Mucosa of rectum (tissue), 2 donors: ENCODE measurements at regions not wholly inside any gene's neighbourhood (a gene's known extent, or its start where the extent isn't known, plus 50 kb on each side); places are given as distances from the start of the nearest gene placed in this dataset.
"Not testable (repeated sequence)": the region's sequence is repeated elsewhere in the genome, so short reads cannot be mapped to it uniquely, and the experiment has no call there.

Source experiments
- H3K27ac ChIP-seq, 2 donors: one replicate each; pipeline ENCODE4 v1.7.0; 2013; ENCODE audit warnings: inconsistent platforms in 2 of 2, low read depth in 2 of 2, low read length in 2 of 2
- H3K27me3 ChIP-seq, 2 donors: one replicate each; pipeline ENCODE4 v1.7.0; 2013; ENCODE audit warnings: low read length in 2 of 2; ENCODE audit not compliant: control insufficient read depth in 2 of 2, insufficient read depth in 2 of 2
- H3K36me3 ChIP-seq, 2 donors: one replicate each; pipeline ENCODE4 v1.7.0; 2013; ENCODE audit warnings: low read length in 2 of 2; ENCODE audit not compliant: control insufficient read depth in 2 of 2, insufficient read depth in 2 of 2
- H3K4me1 ChIP-seq, 2 donors: one replicate each; pipeline ENCODE4 v1.7.0; 2013; ENCODE audit warnings: low read length in 2 of 2, mild to moderate bottlenecking in 1 of 2; ENCODE audit not compliant: control insufficient read depth in 2 of 2, insufficient read depth in 2 of 2
- H3K4me3 ChIP-seq, 2 donors: one replicate each; pipeline ENCODE4 v1.7.0; 2013; ENCODE audit warnings: low read length in 2 of 2
- H3K9ac ChIP-seq, 2 donors: one replicate each; pipeline ENCODE4 v1.7.0; 2013; ENCODE audit warnings: low read length in 2 of 2, low read depth in 1 of 2, mild to moderate bottlenecking in 1 of 2
- H3K9me3 ChIP-seq, 2 donors: one replicate each; pipeline ENCODE4 v1.7.0; 2013; ENCODE audit warnings: low read length in 2 of 2; ENCODE audit not compliant: control insufficient read depth in 2 of 2
- donor health status: healthy.
- donor health status: Normal muscosa, but diverticular disease.

DNA sequence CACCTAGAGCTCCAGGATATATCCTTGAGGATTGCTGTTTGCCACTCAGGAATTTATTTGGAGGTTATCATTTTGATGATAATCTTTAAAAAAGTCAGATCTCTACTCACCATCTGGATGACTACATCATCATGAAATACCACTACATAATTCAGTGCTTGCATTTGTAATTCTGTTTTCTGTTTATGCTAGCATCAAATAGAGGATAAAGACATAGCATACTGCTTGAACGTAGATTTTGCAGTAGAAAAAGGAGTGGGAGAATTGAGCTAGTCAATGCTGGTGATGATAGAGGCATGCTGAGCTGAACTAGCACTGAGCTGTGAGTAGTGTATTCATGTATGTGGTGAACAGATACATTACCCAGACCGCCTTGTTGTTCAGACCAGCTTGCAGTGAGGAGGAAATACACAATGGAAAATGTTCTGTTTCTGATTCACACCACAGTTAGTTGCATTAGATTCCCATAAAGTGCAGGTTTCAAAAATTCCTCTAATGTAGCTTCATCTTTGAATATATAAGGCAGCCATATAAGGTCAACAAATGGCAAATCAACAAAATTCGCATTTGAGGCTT lies 68.8 kb upstream of the CDC42EP3 start:
- no peaks in the 10 kb centered on the region for H3K36me3 ChIP-seq
- H3K27me3 ChIP-seq: no peaks in the 10 kb centered on the region
- no peaks in the 10 kb centered on the region for H3K9me3 ChIP-seq
- no peak overlapping the region for H3K9ac ChIP-seq
- no peaks in the 10 kb centered on the region for H3K4me1 ChIP-seq
- H3K4me3 ChIP-seq: no peak overlapping the region
- no peak overlapping the region for H3K27ac ChIP-seq

DNA sequence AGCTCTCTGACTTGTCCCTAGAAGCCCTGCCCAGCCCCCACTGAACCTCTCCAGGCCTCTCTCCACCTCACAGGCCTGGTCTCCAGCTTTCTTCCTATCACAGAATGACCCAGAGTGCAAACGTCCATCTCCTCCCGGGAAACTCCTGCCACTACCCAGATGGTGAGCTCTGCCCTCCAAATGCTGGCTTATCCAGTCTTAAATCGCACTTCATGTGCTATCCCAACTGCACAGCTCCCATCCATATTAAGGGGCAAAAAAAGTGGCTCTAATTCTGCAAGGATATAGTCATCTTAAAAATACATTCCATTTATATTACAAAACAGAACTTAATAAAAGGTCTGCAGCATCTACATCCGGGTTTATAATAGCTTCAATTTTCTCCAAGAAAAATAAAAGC lies 70.8 kb upstream of the CDC42EP3 start:
- Histone ChIP-seq H3K27me3 (no peaks in the 10 kb centered on the region), H3K4me3 (no peak overlapping the region), H3K4me1 (no peaks in the 10 kb centered on the region), H3K36me3 (no peaks in the 10 kb centered on the region), H3K9me3 (no peaks in the 10 kb centered on the region), H3K9ac (no peak overlapping the region), H3K27ac (no peak overlapping the region)

DNA sequence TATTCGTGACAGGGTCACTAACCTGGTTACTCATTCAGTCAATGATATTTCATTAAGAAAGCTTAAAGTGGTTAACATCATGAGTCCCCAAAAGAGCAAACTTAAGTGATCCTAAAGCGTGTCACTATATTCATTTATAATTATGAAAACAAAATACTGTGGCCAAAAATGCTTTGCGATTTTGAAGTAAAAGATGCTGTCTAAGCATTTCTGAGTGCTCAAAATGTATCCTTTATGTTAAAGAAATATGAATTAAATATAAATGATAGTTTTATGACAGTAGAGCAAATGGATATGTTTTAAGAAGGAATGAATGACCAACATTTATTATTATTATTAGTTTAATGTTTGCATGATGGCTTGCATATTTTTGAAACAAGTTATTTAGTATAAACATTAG lies 72.6 kb upstream of the CDC42EP3 start:
- H3K36me3 ChIP-seq: no peaks in the 10 kb centered on the region
- no peak overlapping the region for H3K27ac ChIP-seq
- H3K27me3 ChIP-seq: no peaks in the 10 kb centered on the region
- H3K4me3 ChIP-seq: no peak overlapping the region
- no peaks in the 10 kb centered on the region for H3K9me3 ChIP-seq
- no peaks in the 10 kb centered on the region for H3K4me1 ChIP-seq
- no peak overlapping the region for H3K9ac ChIP-seq

DNA sequence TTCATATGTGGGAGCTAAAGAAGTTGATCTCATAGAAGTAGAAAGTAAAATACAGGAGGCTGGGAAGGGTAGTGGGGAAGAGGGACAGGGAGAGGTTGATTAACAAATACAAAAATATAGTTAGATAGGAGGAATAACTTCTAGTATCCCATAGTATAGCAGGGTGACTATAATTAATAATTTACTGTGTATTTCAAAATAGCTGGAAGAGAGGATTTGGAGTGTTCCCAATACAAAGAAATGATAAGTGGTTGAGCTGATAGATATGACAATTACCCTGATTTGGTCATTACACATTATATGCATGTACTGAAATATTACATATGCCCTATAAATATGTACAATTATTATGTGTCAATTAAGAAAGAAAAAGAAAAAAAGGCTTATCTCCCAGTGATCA lies 73.5 kb upstream of the CDC42EP3 start:
- not testable (repeated sequence) for H3K9ac ChIP-seq, H3K27me3 ChIP-seq, H3K9me3 ChIP-seq, H3K27ac ChIP-seq, H3K36me3 ChIP-seq, H3K4me3 ChIP-seq, H3K4me1 ChIP-seq

DNA sequence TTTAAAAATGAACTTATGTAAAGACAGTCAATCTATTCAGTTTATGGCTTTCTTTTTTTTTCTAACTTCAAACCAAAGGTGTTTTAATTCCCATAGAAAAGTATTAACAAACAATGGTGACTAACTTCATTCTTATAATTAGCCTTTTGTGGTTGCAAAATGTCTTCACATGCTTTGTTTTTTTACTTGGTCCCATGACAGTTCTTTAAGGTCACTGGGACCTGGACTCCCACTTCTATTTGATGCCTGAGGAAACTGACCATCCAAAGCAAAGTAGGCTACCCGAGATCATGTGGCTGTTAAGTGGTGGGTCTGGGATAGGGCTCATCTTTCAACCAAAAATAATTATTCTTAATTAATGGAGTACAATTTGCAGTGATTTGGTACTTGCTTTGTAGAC lies 74.6 kb upstream of the CDC42EP3 start:
- H3K27ac ChIP-seq, H3K4me3 ChIP-seq, H3K27me3 ChIP-seq, H3K9me3 ChIP-seq, H3K4me1 ChIP-seq, H3K36me3 ChIP-seq, H3K9ac ChIP-seq: not testable (repeated sequence)

DNA sequence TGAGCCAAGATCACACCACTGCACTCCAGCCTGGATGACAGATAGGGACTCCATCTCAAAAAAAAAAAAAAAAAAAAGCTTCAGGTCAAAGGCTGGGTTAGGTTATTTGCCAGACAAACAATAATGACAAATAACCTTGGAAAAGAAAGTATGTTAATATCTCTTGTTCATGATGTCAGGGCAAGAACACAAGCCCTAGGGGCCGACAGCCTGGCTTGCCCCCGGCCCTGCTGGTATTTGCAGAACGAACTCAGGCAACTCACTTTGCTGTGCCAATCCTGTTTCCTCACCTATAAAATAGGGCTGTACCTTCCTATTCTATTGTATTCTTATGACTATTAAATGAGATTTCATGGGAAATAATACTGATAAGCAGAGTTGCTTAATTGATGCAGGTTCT lies 75.4 kb upstream of the CDC42EP3 start:
- Histone ChIP-seq H3K27me3 (no peaks in the 10 kb centered on the region), H3K9me3 (no peaks in the 10 kb centered on the region), H3K4me3 (no peak overlapping the region), H3K36me3 (no peaks in the 10 kb centered on the region), H3K27ac (no peak overlapping the region), H3K4me1 (no peaks in the 10 kb centered on the region), H3K9ac (no peak overlapping the region)

DNA sequence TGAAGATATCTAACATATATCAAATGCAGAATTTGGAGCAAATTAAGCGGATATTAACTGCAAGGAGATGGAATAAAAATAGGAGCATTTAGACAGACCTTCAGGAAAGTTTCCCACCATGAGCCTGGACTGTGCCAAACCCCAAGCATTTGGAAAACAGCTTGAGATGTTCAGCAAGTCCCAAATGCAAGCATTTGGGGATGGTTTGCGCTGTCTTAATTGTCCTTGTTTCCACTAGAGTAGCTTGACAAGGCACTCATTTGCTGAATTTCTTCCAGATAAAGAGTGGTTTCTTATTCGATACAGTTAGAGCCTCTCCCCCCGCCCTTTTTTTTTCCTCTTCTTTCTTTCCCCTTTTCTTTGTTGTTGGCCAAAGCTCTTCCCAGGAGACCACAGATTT lies 77.1 kb upstream of the CDC42EP3 start:
- no peaks in the 10 kb centered on the region for H3K36me3 ChIP-seq
- no peak overlapping the region for H3K9ac ChIP-seq
- H3K27me3 ChIP-seq: no peaks in the 10 kb centered on the region
- no peak overlapping the region for H3K4me3 ChIP-seq
- H3K4me1 ChIP-seq: no peaks in the 10 kb centered on the region
- no peak overlapping the region for H3K27ac ChIP-seq
- H3K9me3 ChIP-seq: no peaks in the 10 kb centered on the region

DNA sequence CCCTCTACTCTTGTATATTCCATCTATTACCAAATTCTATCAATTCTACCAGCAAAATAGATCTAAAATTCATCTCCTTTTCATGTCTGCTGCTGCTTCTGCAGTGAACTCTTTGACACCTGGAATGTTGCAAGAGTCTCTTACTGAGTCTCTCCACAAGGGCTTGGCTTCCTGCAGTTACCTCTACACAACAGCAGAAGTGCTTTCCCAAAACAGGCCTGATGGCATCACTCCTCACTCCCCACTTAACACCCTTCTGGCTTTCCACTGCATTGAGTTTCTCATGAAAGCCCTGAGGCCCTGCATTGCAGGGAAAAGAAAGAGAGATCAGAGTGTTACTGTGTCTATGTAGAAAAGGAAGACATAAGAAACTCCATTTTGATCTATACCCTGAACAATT lies 78.8 kb upstream of the CDC42EP3 start:
- not testable (repeated sequence) for H3K36me3 ChIP-seq, H3K27ac ChIP-seq, H3K9ac ChIP-seq, H3K4me1 ChIP-seq, H3K27me3 ChIP-seq, H3K4me3 ChIP-seq, H3K9me3 ChIP-seq

DNA sequence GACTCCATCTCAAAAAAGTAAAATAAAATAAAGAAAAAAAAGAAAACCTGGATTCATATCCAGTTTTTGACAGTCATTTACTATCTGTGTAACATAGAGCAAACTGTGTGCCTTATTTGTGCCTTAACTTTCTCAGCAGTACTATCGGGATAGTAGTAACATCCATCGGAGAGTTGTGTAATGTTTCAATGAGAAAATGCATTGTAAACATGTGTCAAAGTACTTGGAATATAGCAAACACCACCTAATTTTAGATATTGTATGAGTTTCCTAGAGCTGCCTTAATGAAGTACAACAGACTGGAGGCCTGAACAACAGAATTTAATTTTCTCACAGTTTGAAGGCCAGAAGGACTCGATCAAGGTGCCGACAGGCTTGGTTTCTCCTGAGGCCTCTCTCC lies 81.3 kb upstream of the CDC42EP3 start:
- H3K27me3 ChIP-seq: no peaks in the 10 kb centered on the region
- H3K36me3 ChIP-seq: no peaks in the 10 kb centered on the region
- no peak overlapping the region for H3K27ac ChIP-seq
- peaks cover 0 to 3% of the 10 kb centered on the region in 2 donors for H3K4me1 ChIP-seq
- no peaks in the 10 kb centered on the region for H3K9me3 ChIP-seq
- no peak overlapping the region for H3K4me3 ChIP-seq
- H3K9ac ChIP-seq: no peak overlapping the region

DNA sequence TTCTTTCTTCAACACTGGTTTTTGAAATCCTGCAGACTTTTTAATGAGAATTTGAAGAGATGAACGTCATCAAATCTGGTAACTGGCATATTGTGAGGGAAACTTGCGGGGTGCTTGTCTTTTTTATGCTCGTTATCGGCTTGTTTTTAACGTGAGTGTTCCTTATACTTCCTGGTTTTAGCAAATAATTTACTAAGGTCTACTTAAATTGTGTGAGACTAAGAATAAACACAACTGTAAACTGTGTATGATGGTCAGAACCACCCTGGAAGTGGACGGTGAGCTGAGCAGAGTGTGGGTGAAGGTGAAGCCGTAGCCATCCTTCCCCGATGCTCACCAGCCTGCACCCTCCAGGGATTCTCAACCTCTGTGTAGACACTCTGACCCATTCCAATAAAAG lies 82.3 kb upstream of the CDC42EP3 start:
- Histone ChIP-seq H3K27ac (peak overlapping the region in 1 of 2 donors; percentile 29), H3K9ac (no peak overlapping the region), H3K4me3 (peak overlapping the region; percentile 23 to 51), H3K27me3 (no peaks in the 10 kb centered on the region), H3K36me3 (no peaks in the 10 kb centered on the region), H3K9me3 (no peaks in the 10 kb centered on the region), H3K4me1 (peaks cover 0 to 3% of the 10 kb centered on the region in 2 donors)

DNA sequence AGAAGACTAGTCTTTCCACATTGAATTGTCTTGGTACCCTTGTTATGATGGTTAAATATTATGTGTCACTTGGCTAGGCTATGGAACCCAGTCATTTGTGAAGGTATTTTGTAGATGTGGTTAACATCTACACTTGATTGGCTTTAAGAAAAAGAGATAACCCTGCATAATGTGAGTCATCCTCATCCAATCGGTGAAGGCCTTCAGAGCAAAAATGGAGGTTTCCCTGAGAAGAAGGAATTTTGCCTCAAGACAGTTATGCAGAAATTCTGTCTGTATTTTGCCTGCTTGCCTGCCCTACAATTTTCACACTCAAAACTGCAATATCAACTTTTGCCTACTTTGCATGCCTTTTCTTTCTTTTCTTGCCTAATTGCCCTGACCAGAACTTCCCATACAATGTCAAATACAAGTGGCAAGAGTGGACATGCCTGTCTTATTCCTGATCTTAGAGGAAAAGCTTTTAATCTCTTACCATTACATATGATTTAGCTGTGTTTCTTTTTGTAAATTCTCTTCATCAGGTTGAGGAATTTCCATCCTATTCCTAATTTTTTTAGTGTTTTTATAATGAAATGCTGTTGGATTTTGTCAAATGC lies 84.6 kb upstream of the CDC42EP3 start:
- H3K36me3 ChIP-seq, H3K27me3 ChIP-seq, H3K9me3 ChIP-seq, H3K4me3 ChIP-seq, H3K9ac ChIP-seq, H3K27ac ChIP-seq, H3K4me1 ChIP-seq: not testable (repeated sequence)
